SK-N-SH treated with all-trans-retinoic acid at 6 μM for 48 hours (cell line): ENCODE measurements at regions not wholly inside any gene's neighbourhood (a gene's known extent, or its start where the extent isn't known, plus 50 kb on each side); places are given as distances from the start of the nearest gene placed in this dataset.

Experiments
- ATAC-seq: fragments of 200-7000 bp; cut with Tn5 transposase; 3 replicates; pipeline ENCODE4 v1.9.1; 2020; ENCODE audit warnings: mild to moderate bottlenecking, moderate library complexity
- ESRRG ChIP-seq: fragments of 250-450 bp; sonication (Bioruptor Pico); IDR thresholded peaks from 2 replicates; pipeline ENCODE4 v1.6.1; 2021; ENCODE audit warnings: mild to moderate bottlenecking
- GLIS3 ChIP-seq: fragments of 250-450 bp; sonication (Bioruptor Pico); IDR thresholded peaks from 2 replicates; pipeline ENCODE4 v1.5.0; 2020; ENCODE audit warnings: mild to moderate bottlenecking, moderate library complexity
- ISL1 ChIP-seq: fragments of 250-450 bp; sonication (Bioruptor Pico); IDR thresholded peaks from 2 replicates; pipeline ENCODE4 v2.1.2; 2022; ENCODE audit warnings: mild to moderate bottlenecking, moderate library complexity
- OSR1 ChIP-seq: fragments of 250-450 bp; sonication (Bioruptor Pico); IDR thresholded peaks from 2 replicates; pipeline ENCODE4 v1.8.0; 2022; ENCODE audit warnings: moderate library complexity, mild to moderate bottlenecking, inconsistent platforms
- POU6F1 ChIP-seq: fragments of 250-450 bp; sonication (Bioruptor Pico); IDR thresholded peaks from 2 replicates; pipeline ENCODE4 v1.8.0; 2021; ENCODE audit warnings: low read depth, mild to moderate bottlenecking, moderate library complexity, borderline replicate concordance
- PPARA ChIP-seq: fragments of 250-450 bp; sonication (Bioruptor Pico); IDR thresholded peaks from 2 replicates; pipeline ENCODE4 v1.5.0; 2020; ENCODE audit warnings: mild to moderate bottlenecking, borderline replicate concordance
- SNAI2 ChIP-seq: fragments of 250-450 bp; sonication (Bioruptor Pico); IDR thresholded peaks from 2 replicates; pipeline ENCODE4 v1.5.0; 2020; ENCODE audit warnings: mild to moderate bottlenecking, moderate library complexity
- TCF4 ChIP-seq: fragments of 250-450 bp; sonication (Bioruptor Pico); IDR thresholded peaks from 2 replicates; pipeline ENCODE4 v1.8.0; 2021; ENCODE audit warnings: mild to moderate bottlenecking, moderate library complexity, borderline replicate concordance
- ZC3H10 ChIP-seq: fragments of 250-450 bp; sonication (Bioruptor Pico); IDR thresholded peaks from 2 replicates; pipeline ENCODE4 v1.5.1; 2021; ENCODE audit warnings: mild to moderate bottlenecking, moderate library complexity
- ZFP3 ChIP-seq: fragments of 250-450 bp; sonication (Bioruptor Pico); IDR thresholded peaks from 2 replicates; pipeline ENCODE4 v1.5.0; 2020; ENCODE audit warnings: mild to moderate bottlenecking, moderate library complexity
- ZNF70 ChIP-seq: fragments of 450-650 bp; formaldehyde crosslinking; IDR thresholded peaks from 2 replicates; pipeline ENCODE4 v1.5.0; 2020; ENCODE audit warnings: mild to moderate bottlenecking, moderate library complexity
- ZNF8 ChIP-seq: fragments of 450-650 bp; formaldehyde crosslinking; IDR thresholded peaks from 2 replicates; pipeline ENCODE4 v1.5.0; 2020; ENCODE audit warnings: mild to moderate bottlenecking, moderate library complexity
- TF ChIP-seq, protein P1 (sequence below): fragments of 250-450 bp; sonication (Bioruptor Pico); IDR thresholded peaks from 2 replicates; pipeline ENCODE4 v1.5.1; 2021; ENCODE audit warnings: mild to moderate bottlenecking, moderate library complexity
- TF ChIP-seq, protein P2 (sequence below): fragments of 250-450 bp; sonication (Bioruptor Pico); IDR thresholded peaks from 2 replicates; pipeline ENCODE4 v1.5.0; 2020; ENCODE audit warnings: mild to moderate bottlenecking, moderate library complexity
- TF ChIP-seq, protein P3 (sequence below): fragments of 250-450 bp; sonication (Bioruptor Pico); IDR thresholded peaks from 2 replicates; pipeline ENCODE4 v1.5.1; 2020; ENCODE audit warnings: low read depth, mild to moderate bottlenecking, moderate library complexity

DNA sequence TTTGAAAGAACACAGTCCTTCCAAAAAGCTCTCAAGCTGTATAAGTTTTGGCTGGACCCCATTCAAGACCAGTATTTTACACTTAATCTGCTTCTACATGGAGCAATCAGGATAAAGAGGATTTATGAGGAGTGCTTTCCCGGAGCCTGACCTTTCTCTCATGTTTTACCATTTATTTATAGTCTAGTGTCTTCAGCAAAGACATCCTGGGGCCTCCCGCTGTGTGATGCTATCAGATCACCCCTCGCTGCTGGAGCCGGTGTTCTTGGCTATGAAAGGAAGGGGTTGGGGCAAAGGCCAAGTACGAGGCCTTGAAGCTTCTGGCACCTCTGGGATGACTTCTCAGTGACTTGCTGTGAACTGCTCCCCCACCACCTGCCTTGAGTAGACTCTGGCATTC lies 189.6 kb downstream of the ADAMTS15 start:
- ATAC-seq, result no peak
- TF ChIP-seq ISL1 (CRISPR knock-in tag) (0 out of 2 replicates have a peak, but pooled peaks have one; percentile 22), ZC3H10 (no peak)

GRCh38 chr11:130638624-130639023 lies 190.2 kb downstream of the ADAMTS15 start:
- ATAC-seq, result no peak
- TF ChIP-seq ZNF8 (CRISPR knock-in tag) (no peak), ESRRG (CRISPR knock-in tag) (no peak), OSR1 (CRISPR knock-in tag) (no peak), ZNF70 (CRISPR knock-in tag) (no peak), SNAI2 (CRISPR knock-in tag) (no peak), POU6F1 (no peak), ISL1 (CRISPR knock-in tag) (no peak), ZFP3 (CRISPR knock-in tag) (no peak)
- TF ChIP-seq, protein P1, sequence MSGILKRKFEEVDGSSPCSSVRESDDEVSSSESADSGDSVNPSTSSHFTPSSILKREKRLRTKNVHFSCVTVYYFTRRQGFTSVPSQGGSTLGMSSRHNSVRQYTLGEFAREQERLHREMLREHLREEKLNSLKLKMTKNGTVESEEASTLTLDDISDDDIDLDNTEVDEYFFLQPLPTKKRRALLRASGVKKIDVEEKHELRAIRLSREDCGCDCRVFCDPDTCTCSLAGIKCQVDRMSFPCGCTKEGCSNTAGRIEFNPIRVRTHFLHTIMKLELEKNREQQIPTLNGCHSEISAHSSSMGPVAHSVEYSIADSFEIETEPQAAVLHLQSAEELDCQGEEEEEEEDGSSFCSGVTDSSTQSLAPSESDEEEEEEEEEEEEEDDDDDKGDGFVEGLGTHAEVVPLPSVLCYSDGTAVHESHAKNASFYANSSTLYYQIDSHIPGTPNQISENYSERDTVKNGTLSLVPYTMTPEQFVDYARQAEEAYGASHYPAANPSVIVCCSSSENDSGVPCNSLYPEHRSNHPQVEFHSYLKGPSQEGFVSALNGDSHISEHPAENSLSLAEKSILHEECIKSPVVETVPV (CRISPR knock-in tag), result no peak
- TF ChIP-seq, protein P2, sequence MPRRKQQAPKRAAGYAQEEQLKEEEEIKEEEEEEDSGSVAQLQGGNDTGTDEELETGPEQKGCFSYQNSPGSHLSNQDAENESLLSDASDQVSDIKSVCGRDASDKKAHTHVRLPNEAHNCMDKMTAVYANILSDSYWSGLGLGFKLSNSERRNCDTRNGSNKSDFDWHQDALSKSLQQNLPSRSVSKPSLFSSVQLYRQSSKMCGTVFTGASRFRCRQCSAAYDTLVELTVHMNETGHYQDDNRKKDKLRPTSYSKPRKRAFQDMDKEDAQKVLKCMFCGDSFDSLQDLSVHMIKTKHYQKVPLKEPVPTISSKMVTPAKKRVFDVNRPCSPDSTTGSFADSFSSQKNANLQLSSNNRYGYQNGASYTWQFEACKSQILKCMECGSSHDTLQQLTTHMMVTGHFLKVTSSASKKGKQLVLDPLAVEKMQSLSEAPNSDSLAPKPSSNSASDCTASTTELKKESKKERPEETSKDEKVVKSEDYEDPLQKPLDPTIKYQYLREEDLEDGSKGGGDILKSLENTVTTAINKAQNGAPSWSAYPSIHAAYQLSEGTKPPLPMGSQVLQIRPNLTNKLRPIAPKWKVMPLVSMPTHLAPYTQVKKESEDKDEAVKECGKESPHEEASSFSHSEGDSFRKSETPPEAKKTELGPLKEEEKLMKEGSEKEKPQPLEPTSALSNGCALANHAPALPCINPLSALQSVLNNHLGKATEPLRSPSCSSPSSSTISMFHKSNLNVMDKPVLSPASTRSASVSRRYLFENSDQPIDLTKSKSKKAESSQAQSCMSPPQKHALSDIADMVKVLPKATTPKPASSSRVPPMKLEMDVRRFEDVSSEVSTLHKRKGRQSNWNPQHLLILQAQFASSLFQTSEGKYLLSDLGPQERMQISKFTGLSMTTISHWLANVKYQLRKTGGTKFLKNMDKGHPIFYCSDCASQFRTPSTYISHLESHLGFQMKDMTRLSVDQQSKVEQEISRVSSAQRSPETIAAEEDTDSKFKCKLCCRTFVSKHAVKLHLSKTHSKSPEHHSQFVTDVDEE (CRISPR knock-in tag), result no peak
- TF ChIP-seq, all 23 proteins: peak for 0

GRCh38 chr11:130639369-130639768 lies 190.9 kb downstream of the ADAMTS15 start:
- TF ChIP-seq GLIS3 (CRISPR knock-in tag) (no peak), PPARA (CRISPR knock-in tag) (no peak), OSR1 (CRISPR knock-in tag) (no peak), TCF4 (no peak)
- TF ChIP-seq, protein P3, sequence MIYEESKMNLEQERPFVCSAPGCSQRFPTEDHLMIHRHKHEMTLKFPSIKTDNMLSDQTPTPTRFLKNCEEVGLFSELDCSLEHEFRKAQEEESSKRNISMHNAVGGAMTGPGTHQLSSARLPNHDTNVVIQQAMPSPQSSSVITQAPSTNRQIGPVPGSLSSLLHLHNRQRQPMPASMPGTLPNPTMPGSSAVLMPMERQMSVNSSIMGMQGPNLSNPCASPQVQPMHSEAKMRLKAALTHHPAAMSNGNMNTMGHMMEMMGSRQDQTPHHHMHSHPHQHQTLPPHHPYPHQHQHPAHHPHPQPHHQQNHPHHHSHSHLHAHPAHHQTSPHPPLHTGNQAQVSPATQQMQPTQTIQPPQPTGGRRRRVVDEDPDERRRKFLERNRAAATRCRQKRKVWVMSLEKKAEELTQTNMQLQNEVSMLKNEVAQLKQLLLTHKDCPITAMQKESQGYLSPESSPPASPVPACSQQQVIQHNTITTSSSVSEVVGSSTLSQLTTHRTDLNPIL, result no peak
- TF ChIP-seq, protein P1 (CRISPR knock-in tag), result no peak
- no peak for ATAC-seq

GRCh38 chr11:130640526-130640925 lies 192.1 kb downstream of the ADAMTS15 start:
- no peak for ATAC-seq
- TF ChIP-seq TCF4, result no peak
- TF ChIP-seq ZFP3 (CRISPR knock-in tag), result no peak
- TF ChIP-seq, protein P3, result no peak
- no peak for TF ChIP-seq ISL1 (CRISPR knock-in tag)

GRCh38 chr11:130641876-130642275 lies 193.4 kb downstream of the ADAMTS15 start:
- ATAC-seq, result no peak
- TF ChIP-seq ISL1 (CRISPR knock-in tag), result no peak
- no peak for TF ChIP-seq OSR1 (CRISPR knock-in tag)
- TF ChIP-seq, protein P3, result no peak
- TF ChIP-seq, all 23 proteins: peak for 0
